Fibroblast of mammary gland (primary cell): ENCODE measurements at regions not wholly inside any gene's neighbourhood (a gene's known extent, or its start where the extent isn't known, plus 50 kb on each side); places are given as distances from the start of the nearest gene placed in this dataset.

Experiments used
- DNase-seq: peaks from one replicate; pipeline ENCODE4 v3.0.0-alpha.2; 2010; ENCODE audit warnings: low read depth
- H3K4me3 ChIP-seq: 2 replicates; pipeline ENCODE4 v1.5.1; 2011; ENCODE audit warnings: low read depth, mild to moderate bottlenecking, low read length, moderate library complexity; ENCODE audit not compliant: control insufficient read depth
- CTCF ChIP-seq: conservative IDR thresholded peaks from 2 replicates; pipeline ENCODE4 v1.5.1; 2011; ENCODE audit warnings: low read depth, low read length, inconsistent platforms; ENCODE audit not compliant: control insufficient read depth, insufficient read depth

DNA sequence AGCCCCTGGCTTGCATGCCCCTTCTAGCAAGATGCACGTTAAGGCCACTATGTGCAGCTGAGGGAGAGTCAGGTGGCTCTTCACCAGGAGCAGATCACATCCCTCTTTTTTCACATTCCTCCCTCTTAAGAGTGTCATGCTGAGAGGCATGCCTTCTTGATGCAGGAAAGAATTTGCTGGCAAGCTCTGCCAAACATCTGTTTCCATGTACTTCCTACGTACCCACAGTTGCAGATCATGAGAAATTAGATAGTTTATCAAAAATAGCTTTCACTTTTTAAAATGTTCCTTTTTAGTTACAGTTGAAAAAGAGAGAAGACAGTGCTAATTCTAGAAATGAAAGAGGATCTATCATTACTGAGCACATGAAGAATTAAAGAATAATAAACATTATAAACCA is 79.7 kb upstream of the ZNF722 start:
- no peak for TF ChIP-seq CTCF

DNA sequence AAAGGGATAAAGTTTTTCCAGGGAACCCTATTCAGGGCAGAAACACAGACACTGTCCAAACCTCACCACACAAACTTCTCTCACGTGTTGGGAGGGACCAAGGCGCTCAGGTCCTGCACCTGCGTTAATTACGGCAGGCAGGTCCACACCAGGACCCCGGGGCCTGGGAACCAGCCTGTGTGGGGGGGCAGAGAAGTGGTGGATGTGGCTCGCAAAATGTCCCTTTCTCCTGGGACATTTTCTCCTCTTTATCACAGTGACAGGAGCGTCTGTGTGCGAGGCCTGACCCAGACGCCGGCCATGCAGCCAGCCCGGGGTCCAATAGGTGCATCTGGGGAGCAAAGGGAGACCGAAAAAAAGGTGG is 73.4 kb upstream of the ZNF722 start:
- DNase-seq, result no peak
- peak overlapping the region; percentile 46 for H3K4me3 ChIP-seq
- TF ChIP-seq CTCF, result no peak

More for the DNA sequence above, 79.7 kb upstream of the ZNF722 start:
- DNase-seq, result no peak
- H3K4me3 ChIP-seq, result no peak overlapping the region

DNA sequence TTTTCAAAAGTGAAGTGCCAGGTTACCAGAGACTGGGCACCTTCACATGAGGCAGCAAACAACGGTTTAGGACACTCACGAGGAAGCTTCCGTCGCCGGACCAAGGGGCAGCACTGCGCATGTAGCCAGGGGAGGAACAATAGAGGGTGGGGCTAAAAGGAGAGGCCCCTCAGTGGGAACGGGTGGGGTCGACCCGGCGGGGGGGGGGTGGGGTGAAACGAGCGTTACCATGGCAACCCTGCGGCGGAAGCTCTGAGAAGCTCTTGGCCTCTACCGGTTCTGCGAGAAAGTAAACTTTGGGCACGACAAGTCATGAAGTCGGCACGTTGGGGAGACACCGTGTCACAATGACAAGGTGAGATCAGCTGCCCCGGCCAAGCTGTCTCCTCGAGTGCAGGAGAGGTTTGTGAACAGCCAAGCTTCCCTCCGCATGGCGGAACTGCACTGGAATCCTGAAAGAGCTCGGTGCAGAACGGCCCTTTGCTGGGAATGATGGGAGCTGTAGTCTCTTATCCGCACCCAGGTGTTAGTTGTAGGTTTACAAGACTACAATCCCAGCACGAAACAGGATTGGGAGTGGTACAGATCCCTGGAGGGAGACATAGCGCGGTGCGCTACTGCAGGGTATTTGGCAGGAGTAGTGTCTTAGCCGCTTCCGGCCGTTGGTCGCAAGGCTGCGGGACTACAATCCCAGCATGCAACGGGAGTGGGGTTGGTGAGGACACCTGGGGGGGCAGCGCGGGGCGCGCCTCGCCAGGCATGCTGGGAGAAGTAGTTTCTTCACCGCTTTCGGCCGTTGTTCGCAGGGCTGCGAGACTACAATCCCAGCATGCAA is 72.8 kb upstream of the ZNF722 start:
- peak overlapping the region; percentile 46 for H3K4me3 ChIP-seq
- DNase-seq, result peak; percentile 63
- TF ChIP-seq CTCF, result no peak

GRCh38 chr7:63927261-63927660 is 71.4 kb upstream of the ZNF722 start:
- H3K4me3 ChIP-seq, result no peak overlapping the region
- DNase-seq, result no peak
- no peak for TF ChIP-seq CTCF

- H3K4me3 ChIP-seq, result no peak overlapping the region
- no peak for TF ChIP-seq CTCF
- DNase-seq, result no peak
Measured at GRCh38 chr7:63931057-63931600, 67.5 kb upstream of the ZNF722 start.

GRCh38 chr7:63931985-63932577 is 66.6 kb upstream of the ZNF722 start:
- TF ChIP-seq CTCF, result no peak
- H3K4me3 ChIP-seq, result no peak overlapping the region
- no peak for DNase-seq
